Pancreas (tissue), 10 donors: ENCODE measurements at regions not wholly inside any gene's neighbourhood (a gene's known extent, or its start where the extent isn't known, plus 50 kb on each side); places are given as distances from the start of the nearest gene placed in this dataset.

ENCODE experiments used
- ATAC-seq, 4 donors: fragments of 200-7000 bp; cut with Tn5 transposase; one replicate each; pipeline versions ENCODE4 v1.8.0 to v1.9.1; 2020; ENCODE audit warnings: mild to moderate bottlenecking in 4 of 4, moderate library complexity in 4 of 4
- DNase-seq, 6 donors: peaks; one replicate each; pipeline ENCODE4 v3.0.0-alpha.2; 2020
- FAIRE-seq: peaks from 2 replicates; lab custom pipeline; 2012; peaks lifted over from hg19 to GRCh38; lab: Jason Lieb, UNC
- H3K27ac ChIP-seq, 4 donors: fragments of 200-600 bp; sonication (generic); 1 replicate in 3 of 4; 2 replicates in 1 of 4; pipeline versions ENCODE4 v1.5.0 to v1.8.0; 2020
- H3K27me3 ChIP-seq, 4 donors: fragments of 200-600 bp; one replicate each; pipeline ENCODE4 v1.8.0; 2021
- H3K36me3 ChIP-seq, 3 donors: fragments of 200-600 bp; sonication (generic) in 1 of 3; one replicate each; pipeline versions ENCODE4 v1.5.0 to v1.8.0; 2020 to 2021
- H3K4me1 ChIP-seq, 3 donors: fragments of 200-600 bp; one replicate each; pipeline ENCODE4 v1.8.0; 2021
- H3K4me3 ChIP-seq, 4 donors: fragments of 200-600 bp; sonication (generic) in 2 of 4; one replicate each; pipeline versions ENCODE4 v1.5.0 to v1.8.0; 2020 to 2021
- H3K9me3 ChIP-seq, 4 donors: fragments of 200-600 bp; one replicate each; pipeline ENCODE4 v1.8.0; 2021
- WGBS, 2 donors: extraction: QIAGEN DNeasy Blood & Tissue Kit; methylation state at CpG; one replicate each; pipeline ENCODE4 v1.1.7; 2013; 5-methylcytosine and 5-hydroxymethylcytosine counted together
- intact Hi-C, 3 donors: fragments of 100-400 bp; cut with DNase I; formaldehyde crosslinking; loops; one replicate each; pipeline versions ENCODE4 v1.11.1 to v1.14.2; 2022
- TF ChIP-seq, protein P1 (sequence below), 4 donors: fragments of 200-600 bp; sonication (generic) in 3 of 4; IDR thresholded peaks; one replicate each; pipeline versions ENCODE4 v1.5.0 to v1.8.0; 2021; ENCODE audit warnings: antibody characterized with exemption in 4 of 4
- donor health status: healthy with polysubstance abuse.
- donor health status: DM: no; HTN: no; CAD: no; lungs with moderate emphysema.
- donor health status: DM: no; HTN: no; CAD: no.
- donor health status: control.
- donor health status: control.
- donor health status: Bipolar disorder and iron deficiency.
- donor health status: DM: yes; HTN: yes; CAD: no.
- donor health status: DM: no; HTN: no; CAD: no.
- donor health status: DM: no; HTN: no; CAD: no.
- donor health status: DM: yes; HTN: yes; CAD: no.

DNA sequence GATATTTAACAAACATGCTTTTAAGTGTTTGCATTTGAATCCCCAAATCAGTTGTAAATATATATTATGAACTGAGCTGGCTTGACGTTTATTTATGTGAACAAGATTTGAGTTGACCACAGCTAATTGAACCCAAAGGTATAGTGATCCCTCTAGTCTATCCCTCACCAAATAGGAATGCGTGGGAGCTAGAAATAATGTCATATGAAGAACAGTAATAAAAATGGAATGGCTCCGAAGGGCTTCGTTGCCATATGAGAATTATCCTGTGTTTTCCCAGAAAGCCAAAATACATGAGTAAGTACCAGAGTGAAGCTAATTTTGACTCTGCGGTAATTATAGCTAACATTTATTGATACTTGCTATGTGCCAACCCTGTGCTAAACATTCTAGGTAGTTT, 142.7 kb downstream of the ADCYAP1 start:
- intact Hi-C loops = no loop called here
- Histone ChIP-seq H3K27ac (no peak overlapping the region), H3K36me3 (no peaks in the 10 kb centered on the region), H3K27me3 (no peaks in the 10 kb centered on the region), H3K4me3 (no peak overlapping the region), H3K4me1 (no peaks in the 10 kb centered on the region), H3K9me3 (no peaks in the 10 kb centered on the region)
- WGBS, 2 donors = 68 to 77% methylated on average over 5 of the region's 5 CpGs
- TF ChIP-seq, protein P1, sequence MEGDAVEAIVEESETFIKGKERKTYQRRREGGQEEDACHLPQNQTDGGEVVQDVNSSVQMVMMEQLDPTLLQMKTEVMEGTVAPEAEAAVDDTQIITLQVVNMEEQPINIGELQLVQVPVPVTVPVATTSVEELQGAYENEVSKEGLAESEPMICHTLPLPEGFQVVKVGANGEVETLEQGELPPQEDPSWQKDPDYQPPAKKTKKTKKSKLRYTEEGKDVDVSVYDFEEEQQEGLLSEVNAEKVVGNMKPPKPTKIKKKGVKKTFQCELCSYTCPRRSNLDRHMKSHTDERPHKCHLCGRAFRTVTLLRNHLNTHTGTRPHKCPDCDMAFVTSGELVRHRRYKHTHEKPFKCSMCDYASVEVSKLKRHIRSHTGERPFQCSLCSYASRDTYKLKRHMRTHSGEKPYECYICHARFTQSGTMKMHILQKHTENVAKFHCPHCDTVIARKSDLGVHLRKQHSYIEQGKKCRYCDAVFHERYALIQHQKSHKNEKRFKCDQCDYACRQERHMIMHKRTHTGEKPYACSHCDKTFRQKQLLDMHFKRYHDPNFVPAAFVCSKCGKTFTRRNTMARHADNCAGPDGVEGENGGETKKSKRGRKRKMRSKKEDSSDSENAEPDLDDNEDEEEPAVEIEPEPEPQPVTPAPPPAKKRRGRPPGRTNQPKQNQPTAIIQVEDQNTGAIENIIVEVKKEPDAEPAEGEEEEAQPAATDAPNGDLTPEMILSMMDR (IDR thresholded peaks at IDR 0.05) = no peak
- ATAC-seq (no peak), FAIRE-seq (no peak), DNase-seq (no peak)

DNA sequence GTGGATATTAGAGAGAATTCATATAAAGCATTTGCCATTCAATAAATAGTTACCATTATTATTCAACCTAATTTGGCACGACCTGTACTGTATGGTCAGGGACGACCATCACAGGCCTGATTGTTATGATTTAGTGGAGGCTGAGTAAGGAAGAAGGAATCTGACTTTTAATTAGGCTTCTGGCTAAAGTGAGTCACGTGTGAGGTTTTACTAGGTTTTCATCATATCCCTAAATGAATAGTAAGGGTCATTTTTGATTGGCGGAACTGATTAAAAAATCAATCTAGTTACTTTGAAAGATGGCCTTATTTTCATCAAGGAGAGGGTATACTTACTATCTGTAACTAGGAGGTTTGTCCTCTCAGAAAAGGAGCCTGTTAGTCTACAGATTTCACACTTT, 143.4 kb downstream of the ADCYAP1 start:
- no peak for FAIRE-seq
- H3K27ac ChIP-seq = no peak overlapping the region
- H3K9me3 ChIP-seq = no peaks in the 10 kb centered on the region
- H3K4me1 ChIP-seq = no peaks in the 10 kb centered on the region
- DNase-seq = no peak
- 58 to 65% methylated on average over 4 of the region's 4 CpGs for WGBS, 2 donors
- H3K36me3 ChIP-seq = no peaks in the 10 kb centered on the region
- intact Hi-C loops = no loop called here
- ATAC-seq = no peak
- H3K4me3 ChIP-seq = no peak overlapping the region
- no peaks in the 10 kb centered on the region for H3K27me3 ChIP-seq
- TF ChIP-seq, protein P1 (IDR thresholded peaks at IDR 0.05) = no peak

DNA sequence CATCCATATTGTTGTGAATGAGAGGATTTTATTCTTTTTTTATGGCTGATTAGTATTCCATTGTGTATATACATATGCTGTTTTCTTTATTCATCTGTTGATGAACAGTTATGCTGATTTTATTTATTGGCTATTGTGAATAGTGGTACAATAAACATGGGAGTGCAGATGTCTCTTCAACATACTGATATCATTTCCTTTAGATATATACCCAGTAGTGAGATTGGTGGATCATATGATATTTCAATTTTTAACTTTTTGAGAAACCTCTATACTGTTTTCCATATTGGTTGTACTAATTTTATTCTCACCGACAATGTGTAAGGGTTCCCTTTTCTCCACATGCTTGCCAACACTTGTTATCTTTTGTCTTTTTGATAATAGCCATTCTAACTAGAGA, 144.5 kb downstream of the ADCYAP1 start:
- TF ChIP-seq, protein P1 (IDR thresholded peaks at IDR 0.05) = no peak
- intact Hi-C loops = no loop called here
- WGBS, 2 donors = 88 to 93% methylated on average over 1 of the region's 1 CpG

DNA sequence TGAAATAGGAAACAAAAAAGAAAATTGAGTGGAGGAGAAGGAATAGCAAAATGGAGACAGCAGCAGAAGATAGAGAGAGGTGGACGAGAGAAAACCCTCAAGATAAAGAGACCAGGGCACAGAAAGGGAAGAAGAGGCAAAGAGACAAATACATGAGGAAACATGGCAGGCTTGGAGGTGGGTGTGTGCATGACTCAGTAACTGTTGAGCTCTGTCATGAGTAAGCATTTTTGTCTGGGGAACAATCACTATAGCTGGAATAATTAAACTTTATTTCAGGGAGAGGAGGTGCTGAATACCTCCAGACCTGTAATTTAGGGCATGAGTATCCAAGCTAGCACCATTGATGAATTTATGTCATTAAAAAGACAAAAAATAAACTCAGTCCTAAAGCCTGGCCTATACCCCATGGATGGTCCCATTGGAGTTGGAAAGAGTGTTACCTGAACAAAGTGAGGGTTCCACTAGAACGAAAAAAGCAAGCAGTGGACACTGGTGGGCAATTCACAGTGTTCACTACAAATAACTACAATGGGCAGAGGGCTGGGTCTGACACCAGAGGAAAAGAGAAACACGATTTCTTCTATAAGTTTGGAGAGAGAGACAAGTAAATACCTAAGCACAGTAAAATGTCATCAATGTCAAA, 145.5 kb downstream of the ADCYAP1 start:
- no peaks in the 10 kb centered on the region for H3K36me3 ChIP-seq
- H3K4me1 ChIP-seq = no peaks in the 10 kb centered on the region
- TF ChIP-seq, protein P1 (IDR thresholded peaks at IDR 0.05) = no peak
- 35 to 59% methylated on average over 3 of the region's 3 CpGs for WGBS, 2 donors
- intact Hi-C loops = no loop called here
- no peak for ATAC-seq
- H3K9me3 ChIP-seq = no peaks in the 10 kb centered on the region
- FAIRE-seq = no peak
- DNase-seq = no peak
- H3K27me3 ChIP-seq = no peaks in the 10 kb centered on the region
- H3K27ac ChIP-seq = no peak overlapping the region
- no peak overlapping the region for H3K4me3 ChIP-seq

More for the DNA sequence above, 144.5 kb downstream of the ADCYAP1 start:
- Histone ChIP-seq H3K27me3 (no peaks in the 10 kb centered on the region), H3K4me1 (no peaks in the 10 kb centered on the region), H3K36me3 (no peaks in the 10 kb centered on the region), H3K27ac (no peak overlapping the region), H3K9me3 (no peaks in the 10 kb centered on the region), H3K4me3 (no peak overlapping the region)
- no peak for FAIRE-seq
- DNase-seq = no peak
- ATAC-seq = no peak

DNA sequence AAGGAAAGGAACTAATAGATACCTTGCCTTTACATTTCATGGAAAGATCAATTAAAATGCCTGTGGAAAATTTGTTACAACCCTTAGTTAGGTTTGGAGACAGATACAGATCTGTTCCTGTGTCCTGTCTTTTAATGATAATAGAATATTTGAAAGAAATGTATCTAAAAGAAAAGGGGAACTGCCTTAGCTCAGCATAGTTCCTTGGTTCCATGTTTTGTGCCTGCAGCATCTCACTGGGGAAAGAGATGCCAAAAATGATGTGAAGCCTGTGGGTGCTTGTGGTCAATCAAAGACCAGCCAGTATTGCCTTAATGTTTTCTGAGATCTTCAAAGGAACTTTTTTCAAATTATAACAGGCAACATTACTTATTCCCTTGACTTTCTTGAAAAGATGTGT, 147.6 kb downstream of the ADCYAP1 start:
- intact Hi-C loops = no loop called here
- Histone ChIP-seq H3K9me3 (no peaks in the 10 kb centered on the region), H3K4me3 (no peak overlapping the region), H3K27me3 (no peaks in the 10 kb centered on the region), H3K36me3 (no peaks in the 10 kb centered on the region), H3K4me1 (no peaks in the 10 kb centered on the region), H3K27ac (no peak overlapping the region)
- TF ChIP-seq, protein P1 (IDR thresholded peaks at IDR 0.05) = no peak
- ATAC-seq (no peak), FAIRE-seq (no peak), DNase-seq (no peak)
